IMR-90 (cell line): ENCODE measurements at regions not wholly inside any gene's neighbourhood (a gene's known extent, or its start where the extent isn't known, plus 50 kb on each side); places are given as distances from the start of the nearest gene placed in this dataset.
A peak's percentile ranks its signal among the peaks of the same experiment; 100 is the strongest.

Experiments
- ATAC-seq: fragments of 200-7000 bp; cut with Tn5 transposase; 2 replicates; pipeline ENCODE4 v1.9.1; 2020; ENCODE audit warnings: low read depth, mild to moderate bottlenecking, moderate library complexity
- BruUV-seq: library from RNA; stranded (reverse); fragments of 400-500 nt; replicated peaks from 2 replicates; lab custom pipeline; 2021; lab: Mats Ljungman, UMichigan
- CTCF ChIA-PET: fragments of 300-600 bp; formaldehyde crosslinking; extraction: SDS; loops from one replicate; lab custom pipeline; 2021; ENCODE audit warnings: antibody characterized with exemption; lab: Yijun Ruan, JAX
- POLR2A ChIA-PET: fragments of 300-600 bp; sonication (Branson Sonifier 250); formaldehyde crosslinking; loops from one replicate; lab custom pipeline; 2022; ENCODE audit warnings: antibody characterized with exemption; ENCODE audit not compliant: unreplicated experiment; lab: Charles Lee
- DNase-seq: peaks from one replicate; pipeline ENCODE4 v3.0.0; 2013
- H2AFZ ChIP-seq: replicated peaks from 2 replicates; pipeline ENCODE3; 2013; ENCODE audit warnings: low read length, mild to moderate bottlenecking; ENCODE audit not compliant: poor library complexity
- H2AK5ac ChIP-seq: 2 replicates; pipeline ENCODE4 v1.6.1; 2013; ENCODE audit warnings: low read depth, low read length, inconsistent platforms
- H2AK9ac ChIP-seq: replicated peaks from 2 replicates; pipeline ENCODE3; 2013; ENCODE audit warnings: mild to moderate bottlenecking, low read depth, low read length, moderate library complexity; ENCODE audit not compliant: poor library complexity
- H2BK120ac ChIP-seq: 2 replicates; pipeline ENCODE4 v1.6.1; 2013; ENCODE audit warnings: low read depth, low read length, inconsistent platforms
- H2BK15ac ChIP-seq: 3 replicates; pipeline ENCODE4 v1.6.1; 2013; ENCODE audit warnings: low read depth, low read length, inconsistent platforms
- H2BK20ac ChIP-seq: 2 replicates; pipeline ENCODE4 v1.6.1; 2013; ENCODE audit warnings: low read depth, mild to moderate bottlenecking, inconsistent platforms, low read length, moderate library complexity
- H2BK5ac ChIP-seq: 2 replicates; pipeline ENCODE4 v1.6.1; 2013; ENCODE audit warnings: mild to moderate bottlenecking, low read depth, low read length, inconsistent platforms; ENCODE audit not compliant: poor library complexity, severe bottlenecking
- H3K14ac ChIP-seq: replicated peaks from 2 replicates; pipeline ENCODE4 v1.6.1; 2013; ENCODE audit warnings: low read depth, low read length, inconsistent platforms
- H3K18ac ChIP-seq: 2 replicates; pipeline ENCODE4 v1.6.1; 2013; ENCODE audit warnings: low read depth, low read length, control low read depth
- H3K23ac ChIP-seq: 2 replicates; pipeline ENCODE4 v1.6.1; 2013; ENCODE audit warnings: low read depth, low read length, inconsistent platforms
- H3K27ac ChIP-seq: 2 replicates; pipeline ENCODE4 v1.5.1; 2013; ENCODE audit warnings: mild to moderate bottlenecking, control low read depth, low read length; ENCODE audit not compliant: insufficient read depth
- H3K27me3 ChIP-seq: 2 replicates; pipeline ENCODE4 v1.6.1; 2013; ENCODE audit warnings: low read length; ENCODE audit not compliant: control insufficient read depth, insufficient read depth
- H3K36me3 ChIP-seq: 2 replicates; pipeline ENCODE4 v1.6.1; 2013; ENCODE audit warnings: low read length, mixed read lengths; ENCODE audit not compliant: control insufficient read depth, insufficient read depth
- H3K4ac ChIP-seq: 2 replicates; pipeline ENCODE4 v1.6.1; 2013; ENCODE audit warnings: low read depth, low read length, inconsistent platforms
- H3K4me1 ChIP-seq: 2 replicates; pipeline ENCODE4 v1.6.1; 2013; ENCODE audit warnings: low read length, mixed read lengths; ENCODE audit not compliant: control insufficient read depth, insufficient read depth
- H3K4me2 ChIP-seq: 2 replicates; pipeline ENCODE4 v1.6.1; 2013; ENCODE audit warnings: low read depth, mild to moderate bottlenecking, control low read depth, low read length, moderate library complexity
- H3K4me3 ChIP-seq: 2 replicates; pipeline ENCODE4 v1.5.1; 2013; ENCODE audit warnings: low read depth, mild to moderate bottlenecking, control low read depth, low read length, moderate library complexity; ENCODE audit not compliant: insufficient read depth
- H3K56ac ChIP-seq: 2 replicates; pipeline ENCODE4 v1.6.1; 2013; ENCODE audit warnings: low read length, inconsistent platforms; ENCODE audit not compliant: insufficient read depth; ENCODE audit errors: extremely low read depth
- H3K79me1 ChIP-seq, 2 experiments: 2 replicates each; pipeline ENCODE4 v1.6.1; 2013; ENCODE audit warnings: low read length in 2 of 2, inconsistent platforms in 1 of 2, low read depth in 1 of 2
- H3K9ac ChIP-seq: 2 replicates; pipeline ENCODE4 v1.6.1; 2013; ENCODE audit warnings: low read depth, low read length, control low read depth
- H3K9me1 ChIP-seq: 2 replicates; pipeline ENCODE4 v1.6.1; 2013; ENCODE audit warnings: low read length, inconsistent platforms; ENCODE audit not compliant: insufficient read depth
- H3K9me3 ChIP-seq: 2 replicates; pipeline ENCODE4 v1.6.1; 2013; ENCODE audit warnings: low read length; ENCODE audit not compliant: control insufficient read depth, insufficient read depth
- H4K20me1 ChIP-seq: 2 replicates; pipeline ENCODE4 v1.6.1; 2013; ENCODE audit warnings: low read length, inconsistent platforms; ENCODE audit not compliant: insufficient read depth
- H4K5ac ChIP-seq: 2 replicates; pipeline ENCODE4 v1.6.1; 2013; ENCODE audit warnings: mild to moderate bottlenecking, low read depth, low read length, control low read depth
- H4K8ac ChIP-seq, 2 experiments: 2 replicates each; pipeline ENCODE4 v1.6.1; 2013; ENCODE audit warnings: low read depth in 2 of 2, low read length in 2 of 2, control low read depth in 1 of 2, inconsistent platforms in 1 of 2
- H4K91ac ChIP-seq: 2 replicates; pipeline ENCODE4 v1.6.1; 2013; ENCODE audit warnings: low read depth, low read length, inconsistent platforms; ENCODE audit not compliant: insufficient read depth
- BHLHE40 ChIP-seq: fragments of 150-350 bp; IDR thresholded peaks from 2 replicates; pipeline ENCODE4 v1.6.1; 2016; ENCODE audit warnings: mild to moderate bottlenecking, low read depth, low read length
- CHD1 ChIP-seq: IDR thresholded peaks from 2 replicates; pipeline ENCODE4 v1.6.1; 2012; ENCODE audit warnings: low read depth, low read length, improper control_type of control experiment
- FOS ChIP-seq: fragments of 150-350 bp; IDR thresholded peaks from 2 replicates; pipeline ENCODE4 v1.6.1; 2016; ENCODE audit warnings: low read depth, low read length
- MAFK ChIP-seq: IDR thresholded peaks from 2 replicates; pipeline ENCODE4 v1.6.1; 2012; ENCODE audit warnings: low read depth, low read length, improper control_type of control experiment
- MAZ ChIP-seq: IDR thresholded peaks from 2 replicates; pipeline ENCODE4 v1.6.1; 2012; ENCODE audit warnings: low read depth, mild to moderate bottlenecking, low read length, improper control_type of control experiment, moderate library complexity, borderline replicate concordance
- MXI1 ChIP-seq: IDR thresholded peaks from 2 replicates; pipeline ENCODE4 v1.6.1; 2012; ENCODE audit warnings: low read depth, mild to moderate bottlenecking, low read length, moderate library complexity, borderline replicate concordance
- NFE2L2 ChIP-seq: fragments of 150-350 bp; IDR thresholded peaks from 2 replicates; pipeline ENCODE4 v1.6.1; 2016; ENCODE audit warnings: low read depth, mild to moderate bottlenecking, low read length
- POLR2A ChIP-seq: IDR thresholded peaks from 2 replicates; pipeline ENCODE4 v1.6.1; 2012; ENCODE audit warnings: mild to moderate bottlenecking, low read depth, low read length
- RAD21 ChIP-seq: IDR thresholded peaks from 2 replicates; pipeline ENCODE4 v1.6.1; 2012; ENCODE audit warnings: low read length, improper control_type of control experiment
- SMC3 ChIP-seq: fragments of 150-350 bp; IDR thresholded peaks from 2 replicates; pipeline ENCODE4 v1.6.1; 2016; ENCODE audit warnings: low read depth, mild to moderate bottlenecking, antibody characterized with exemption, low read length, moderate library complexity
- WGBS, 2 experiments: methylation state at CpG; one replicate each; pipeline versions ENCODE4 v1.1.5 to v1.1.7; 2013; ENCODE audit warnings: missing lambda C conversion rate in 2 of 2; ENCODE audit not compliant: insufficient read length in 1 of 2; ENCODE audit errors: extremely low coverage in 2 of 2; 5-methylcytosine and 5-hydroxymethylcytosine counted together
- dilution Hi-C: fragments of 300-500 bp; cut with HindIII; formaldehyde crosslinking; loops from one replicate; pipeline ENCODE4 v1.14.3; 2018; ENCODE audit warnings: low sequenced_read_pairs; ENCODE audit not compliant: unreplicated experiment
- in situ Hi-C: fragments of 300-500 bp; cut with MboI; formaldehyde crosslinking; loops from 3 replicates; pipeline ENCODE4 v1.14.3; 2019; ENCODE audit warnings: low sequenced_read_pairs, inconsistent platforms, mixed read lengths
- intact Hi-C: fragments of 100-400 bp; cut with micrococcal nuclease; formaldehyde crosslinking; loops from 2 replicates; pipeline ENCODE4 v1.10.0; 2022
- TF ChIP-seq, protein P1 (sequence below): conservative IDR thresholded peaks from 2 replicates; pipeline ENCODE4 v1.5.1; 2012; ENCODE audit warnings: mild to moderate bottlenecking, low read depth, low read length, improper control_type of control experiment
- TF ChIP-seq, protein P2 (sequence below): fragments of 150-350 bp; IDR thresholded peaks from 2 replicates; pipeline ENCODE4 v1.6.1; 2017; ENCODE audit warnings: mild to moderate bottlenecking, antibody characterized with exemption, low read length, low read depth

DNA sequence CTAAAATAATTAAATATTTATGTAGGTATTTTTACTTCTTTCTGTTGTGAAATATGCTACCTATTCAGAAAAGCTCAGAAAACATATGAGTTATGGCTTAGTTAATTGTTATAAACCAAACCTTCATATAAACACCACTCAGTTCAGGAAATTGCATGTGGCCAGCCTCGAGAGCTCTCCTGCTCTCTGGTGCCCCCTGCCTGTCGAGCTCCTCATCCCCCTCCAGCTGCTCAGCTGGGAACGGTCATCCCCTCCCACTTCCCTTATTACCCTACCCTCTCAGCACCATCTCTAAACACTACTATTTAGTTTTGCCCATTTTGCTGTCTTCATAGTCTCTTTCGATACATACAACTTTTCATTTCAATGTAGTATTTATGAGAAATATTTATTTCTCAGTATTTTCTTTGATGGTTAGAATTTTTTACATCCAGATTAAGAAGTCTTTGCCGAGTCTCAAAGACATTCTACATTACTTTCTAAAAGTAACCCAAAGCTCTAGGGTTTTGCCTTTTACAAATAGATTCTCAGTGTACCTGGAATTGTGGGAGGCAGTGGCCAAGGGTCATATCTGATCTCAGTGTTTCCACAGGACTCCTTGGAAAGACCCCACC, 51.2 kb upstream of the SEMA4D start:
- TF ChIP-seq MAZ = peak; percentile 16; the same call in 1 of the 2 replicates
- no peak for TF ChIP-seq CHD1
- no peak for TF ChIP-seq MAFK
- TF ChIP-seq, protein P1, sequence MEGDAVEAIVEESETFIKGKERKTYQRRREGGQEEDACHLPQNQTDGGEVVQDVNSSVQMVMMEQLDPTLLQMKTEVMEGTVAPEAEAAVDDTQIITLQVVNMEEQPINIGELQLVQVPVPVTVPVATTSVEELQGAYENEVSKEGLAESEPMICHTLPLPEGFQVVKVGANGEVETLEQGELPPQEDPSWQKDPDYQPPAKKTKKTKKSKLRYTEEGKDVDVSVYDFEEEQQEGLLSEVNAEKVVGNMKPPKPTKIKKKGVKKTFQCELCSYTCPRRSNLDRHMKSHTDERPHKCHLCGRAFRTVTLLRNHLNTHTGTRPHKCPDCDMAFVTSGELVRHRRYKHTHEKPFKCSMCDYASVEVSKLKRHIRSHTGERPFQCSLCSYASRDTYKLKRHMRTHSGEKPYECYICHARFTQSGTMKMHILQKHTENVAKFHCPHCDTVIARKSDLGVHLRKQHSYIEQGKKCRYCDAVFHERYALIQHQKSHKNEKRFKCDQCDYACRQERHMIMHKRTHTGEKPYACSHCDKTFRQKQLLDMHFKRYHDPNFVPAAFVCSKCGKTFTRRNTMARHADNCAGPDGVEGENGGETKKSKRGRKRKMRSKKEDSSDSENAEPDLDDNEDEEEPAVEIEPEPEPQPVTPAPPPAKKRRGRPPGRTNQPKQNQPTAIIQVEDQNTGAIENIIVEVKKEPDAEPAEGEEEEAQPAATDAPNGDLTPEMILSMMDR = peak; percentile 88
- TF ChIP-seq RAD21 = peak; percentile 84
- no peak for TF ChIP-seq POLR2A
- TF ChIP-seq SMC3 = peak; percentile 87
- TF ChIP-seq, protein P2, sequence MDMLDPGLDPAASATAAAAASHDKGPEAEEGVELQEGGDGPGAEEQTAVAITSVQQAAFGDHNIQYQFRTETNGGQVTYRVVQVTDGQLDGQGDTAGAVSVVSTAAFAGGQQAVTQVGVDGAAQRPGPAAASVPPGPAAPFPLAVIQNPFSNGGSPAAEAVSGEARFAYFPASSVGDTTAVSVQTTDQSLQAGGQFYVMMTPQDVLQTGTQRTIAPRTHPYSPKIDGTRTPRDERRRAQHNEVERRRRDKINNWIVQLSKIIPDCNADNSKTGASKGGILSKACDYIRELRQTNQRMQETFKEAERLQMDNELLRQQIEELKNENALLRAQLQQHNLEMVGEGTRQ = no peak
- TF ChIP-seq FOS = no peak
- TF ChIP-seq BHLHE40 = no peak
- TF ChIP-seq MXI1 = no peak
- no peak for TF ChIP-seq NFE2L2
- Histone ChIP-seq H3K9me3 (peaks cover 4% of the 10 kb centered on the region), H3K14ac (no peak overlapping the region), H2AFZ (no peak overlapping the region), H3K23ac (no peak overlapping the region), H2BK15ac (no peak overlapping the region), H3K9ac (no peak overlapping the region), H3K79me1 (no peaks in the 10 kb centered on the region), H4K91ac (no peak overlapping the region), H2AK5ac (no peak overlapping the region), H3K36me3 (no peaks in the 10 kb centered on the region), H3K4me3 (no peak overlapping the region), H3K4ac (no peak overlapping the region), H3K27ac (no peak overlapping the region), H4K8ac (no peak overlapping the region), H4K20me1 (no peaks in the 10 kb centered on the region), H3K4me1 (no peaks in the 10 kb centered on the region), H3K56ac (no peak overlapping the region), H2BK5ac (no peak overlapping the region), H4K5ac (no peak overlapping the region), H2BK20ac (no peak overlapping the region), H2AK9ac (no peak overlapping the region), H3K27me3 (peaks cover 7% of the 10 kb centered on the region), H2BK120ac (no peak overlapping the region), H3K18ac (no peak overlapping the region), H3K9me1 (no peaks in the 10 kb centered on the region), H3K4me2 (no peak overlapping the region)
- ChIA-PET POLR2A (interaction anchor here (0.5 to 0.7 kb wide), 3 partner anchors 22 to 230 kb away, joined by 3 to 5 read pairs (median 5); no protein-coding TSS in a partner anchor), CTCF (interaction anchor here (0.7 to 1.9 kb wide), 24 partner anchors 8 to 236 kb away, joined by 3 to 9 read pairs (median 4); partner anchors contain the start of gene SECISBP2)
- no CpG with 5 or more reads among the region's 5 CpGs for WGBS, 2 experiments
- DNase-seq = peak; percentile 59
- dilution Hi-C loops (no loop called here), in situ Hi-C loops (no loop called here), intact Hi-C loops (loop anchor here (1.0 kb wide), 1 partner anchor 230 kb away; no protein-coding TSS in a partner anchor)
- BruUV-seq = no TSS peak
- ATAC-seq = peak; percentile 99
